Uterus (tissue), 3 donors: ENCODE measurements at regions not wholly inside any gene's neighbourhood (a gene's known extent, or its start where the extent isn't known, plus 50 kb on each side); places are given as distances from the start of the nearest gene placed in this dataset.
"Not testable (repeated sequence)": the region's sequence is repeated elsewhere in the genome, so short reads cannot be mapped to it uniquely, and the experiment has no call there.

ENCODE experiments used
- DNase-seq, 2 donors: peaks; one replicate each; pipeline ENCODE4 v3.0.0-alpha.2; 2019 to 2020
- H3K27ac ChIP-seq, 2 donors: fragments of 200-600 bp; sonication (generic); 1 replicate in 1 of 2; 2 replicates in 1 of 2; pipeline ENCODE4 v1.5.1; 2016 to 2018
- H3K27me3 ChIP-seq, 2 donors: fragments of 200-600 bp; sonication (generic); one replicate each; pipeline ENCODE4 v1.5.1; 2018 to 2019; ENCODE audit warnings: control low read depth in 1 of 2
- H3K36me3 ChIP-seq, 2 donors: fragments of 200-600 bp; sonication (generic); one replicate each; pipeline ENCODE4 v1.5.1; 2019; ENCODE audit warnings: control low read depth in 1 of 2
- H3K4me1 ChIP-seq, 2 donors: fragments of 200-600 bp; sonication (generic); one replicate each; pipeline ENCODE4 v1.5.1; 2018 to 2019; ENCODE audit warnings: control low read depth in 1 of 2
- H3K4me3 ChIP-seq, 2 donors: fragments of 200-600 bp; sonication (generic); 1 replicate in 1 of 2; 2 replicates in 1 of 2; pipeline ENCODE4 v1.5.1; 2018 to 2019; ENCODE audit warnings: mild to moderate bottlenecking in 1 of 2
- H3K9me3 ChIP-seq, 2 donors: fragments of 200-600 bp; sonication (generic); one replicate each; pipeline ENCODE4 v1.5.1; 2019; ENCODE audit warnings: control low read depth in 1 of 2
- POLR2A ChIP-seq, 2 donors: fragments of 450-650 bp; IDR thresholded peaks; one replicate each; pipeline ENCODE4 v1.6.1; 2016; ENCODE audit warnings: antibody characterized with exemption in 2 of 2, mild to moderate bottlenecking in 1 of 2, moderate library complexity in 1 of 2
- intact Hi-C: fragments of 100-400 bp; cut with DNase I; formaldehyde crosslinking; loops from one replicate; pipeline ENCODE4 v1.15.1; 2023; ENCODE audit warnings: low total_unique reads
- TF ChIP-seq, protein P1 (sequence below), 4 experiments: fragments of 200-600 bp in 2 of 4; fragments of 450-650 bp in 2 of 4; sonication (generic) in 2 of 4; IDR thresholded peaks; one replicate each; pipeline ENCODE4 v1.5.1; 2016 to 2019; ENCODE audit warnings: antibody characterized with exemption in 4 of 4, mild to moderate bottlenecking in 2 of 4, moderate library complexity in 1 of 4
- donor health status: DM: yes; HTN: yes; CAD: no.

GRCh38 chr21:35473496-35473895, 424.4 kb upstream of the RUNX1 start:
- Histone ChIP-seq H3K27me3 (no peaks in the 10 kb centered on the region), H3K4me1 (no peaks in the 10 kb centered on the region), H3K9me3 (no peaks in the 10 kb centered on the region), H3K27ac (no peak overlapping the region), H3K36me3 (no peaks in the 10 kb centered on the region), H3K4me3 (no peak overlapping the region)
- intact Hi-C loops, result no loop called here
- no peak for DNase-seq
- TF ChIP-seq, protein P1, sequence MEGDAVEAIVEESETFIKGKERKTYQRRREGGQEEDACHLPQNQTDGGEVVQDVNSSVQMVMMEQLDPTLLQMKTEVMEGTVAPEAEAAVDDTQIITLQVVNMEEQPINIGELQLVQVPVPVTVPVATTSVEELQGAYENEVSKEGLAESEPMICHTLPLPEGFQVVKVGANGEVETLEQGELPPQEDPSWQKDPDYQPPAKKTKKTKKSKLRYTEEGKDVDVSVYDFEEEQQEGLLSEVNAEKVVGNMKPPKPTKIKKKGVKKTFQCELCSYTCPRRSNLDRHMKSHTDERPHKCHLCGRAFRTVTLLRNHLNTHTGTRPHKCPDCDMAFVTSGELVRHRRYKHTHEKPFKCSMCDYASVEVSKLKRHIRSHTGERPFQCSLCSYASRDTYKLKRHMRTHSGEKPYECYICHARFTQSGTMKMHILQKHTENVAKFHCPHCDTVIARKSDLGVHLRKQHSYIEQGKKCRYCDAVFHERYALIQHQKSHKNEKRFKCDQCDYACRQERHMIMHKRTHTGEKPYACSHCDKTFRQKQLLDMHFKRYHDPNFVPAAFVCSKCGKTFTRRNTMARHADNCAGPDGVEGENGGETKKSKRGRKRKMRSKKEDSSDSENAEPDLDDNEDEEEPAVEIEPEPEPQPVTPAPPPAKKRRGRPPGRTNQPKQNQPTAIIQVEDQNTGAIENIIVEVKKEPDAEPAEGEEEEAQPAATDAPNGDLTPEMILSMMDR (IDR thresholded peaks at IDR 0.05), result no peak
- no peak for TF ChIP-seq POLR2A (IDR thresholded peaks at IDR 0.05)

GRCh38 chr21:35470522-35470921, 421.4 kb upstream of the RUNX1 start:
- no peak for TF ChIP-seq POLR2A (IDR thresholded peaks at IDR 0.05)
- TF ChIP-seq, protein P1 (IDR thresholded peaks at IDR 0.05), result no peak
- intact Hi-C loops, result no loop called here

GRCh38 chr21:35469498-35469897, 420.4 kb upstream of the RUNX1 start:
- Histone ChIP-seq H3K27ac (no peak overlapping the region), H3K36me3 (no peaks in the 10 kb centered on the region), H3K4me3 (no peak overlapping the region), H3K4me1 (no peaks in the 10 kb centered on the region), H3K9me3 (no peaks in the 10 kb centered on the region), H3K27me3 (no peaks in the 10 kb centered on the region)
- intact Hi-C loops, result no loop called here
- TF ChIP-seq POLR2A (IDR thresholded peaks at IDR 0.05), result no peak
- TF ChIP-seq, protein P1 (IDR thresholded peaks at IDR 0.05), result no peak
- DNase-seq, result no peak

More at GRCh38 chr21:35470522-35470921, 421.4 kb upstream of the RUNX1 start:
- DNase-seq, result no peak
- Histone ChIP-seq H3K4me3 (no peak overlapping the region), H3K9me3 (no peaks in the 10 kb centered on the region), H3K36me3 (no peaks in the 10 kb centered on the region), H3K4me1 (no peaks in the 10 kb centered on the region), H3K27me3 (no peaks in the 10 kb centered on the region), H3K27ac (no peak overlapping the region)

DNA sequence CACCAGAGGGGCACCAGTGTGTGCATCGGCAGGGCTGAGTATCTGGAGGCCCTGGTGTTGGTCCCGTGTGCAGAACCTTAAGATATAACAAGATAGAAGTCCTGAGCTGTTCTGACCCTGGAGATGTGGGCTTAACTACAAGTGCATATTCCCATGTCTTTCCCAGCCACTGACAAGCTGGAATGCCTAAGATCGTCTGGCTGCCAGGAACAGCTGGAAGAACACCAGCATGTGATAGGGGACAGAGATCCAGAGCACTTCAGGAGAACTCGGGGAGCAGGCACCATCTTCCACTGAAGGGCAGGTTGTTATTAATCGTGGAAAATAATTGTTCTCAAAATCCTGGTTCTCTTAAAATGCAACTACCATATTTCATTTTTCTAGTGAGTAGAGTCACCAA, 419.9 kb upstream of the RUNX1 start:
- Histone ChIP-seq H3K36me3 (no peaks in the 10 kb centered on the region), H3K9me3 (no peaks in the 10 kb centered on the region), H3K27ac (no peak overlapping the region), H3K4me1 (no peaks in the 10 kb centered on the region), H3K4me3 (no peak overlapping the region), H3K27me3 (no peaks in the 10 kb centered on the region)
- DNase-seq, result no peak
- TF ChIP-seq, protein P1 (IDR thresholded peaks at IDR 0.05), result no peak
- TF ChIP-seq POLR2A (IDR thresholded peaks at IDR 0.05), result no peak
- intact Hi-C loops, result no loop called here

DNA sequence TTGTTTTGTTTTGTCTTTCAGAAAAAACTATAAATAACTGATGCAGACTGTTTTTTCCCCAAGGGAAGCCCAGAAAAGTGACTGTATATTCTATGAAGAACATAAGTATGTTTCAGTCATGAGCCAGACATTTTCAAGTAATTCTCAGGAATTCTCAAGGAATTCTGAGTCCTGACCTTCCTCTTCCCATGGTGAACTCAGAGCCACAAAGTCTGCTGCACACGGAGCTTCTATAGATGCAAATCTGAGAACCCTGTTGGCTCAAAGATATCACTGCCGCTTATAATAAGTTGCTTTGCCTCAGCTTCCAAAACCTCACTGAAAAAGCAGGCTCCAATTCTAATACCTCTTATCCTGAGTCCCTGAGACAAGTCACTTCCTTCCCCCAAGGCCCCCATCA, 418.5 kb upstream of the RUNX1 start:
- Histone ChIP-seq H3K27ac (no peak overlapping the region), H3K4me3 (no peak overlapping the region)
- intact Hi-C loops, result no loop called here

DNA sequence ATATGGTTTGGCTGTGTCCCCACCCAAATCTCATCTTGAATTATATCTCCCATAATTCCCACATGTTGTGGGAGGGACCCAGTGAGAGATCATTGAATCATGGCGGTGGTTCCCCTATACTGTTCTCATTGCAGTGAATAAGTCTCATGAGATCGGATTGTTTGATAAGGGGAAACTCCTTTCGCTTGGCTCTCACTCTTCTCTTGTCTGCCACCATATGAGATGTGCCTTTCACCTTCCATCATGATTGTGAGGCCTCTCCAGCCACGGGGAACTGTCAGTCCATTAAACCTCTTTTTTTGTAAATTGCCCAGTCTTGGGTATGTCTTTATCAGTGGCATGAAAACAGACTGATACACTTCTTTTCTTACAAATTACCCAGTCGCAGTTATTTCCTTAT, 417.6 kb upstream of the RUNX1 start:
- not testable (repeated sequence) for H3K27ac ChIP-seq

More for the DNA sequence above, 418.5 kb upstream of the RUNX1 start:
- H3K27me3 ChIP-seq, result no peaks in the 10 kb centered on the region
- H3K4me1 ChIP-seq, result no peaks in the 10 kb centered on the region
- no peak for DNase-seq
- TF ChIP-seq, protein P1 (IDR thresholded peaks at IDR 0.05), result no peak
- no peak for TF ChIP-seq POLR2A (IDR thresholded peaks at IDR 0.05)
- no peaks in the 10 kb centered on the region for H3K9me3 ChIP-seq
- no peaks in the 10 kb centered on the region for H3K36me3 ChIP-seq

More for the DNA sequence above, 417.6 kb upstream of the RUNX1 start:
- intact Hi-C loops, DNase-seq, H3K4me1 ChIP-seq, H3K27me3 ChIP-seq, H3K4me3 ChIP-seq, H3K9me3 ChIP-seq, H3K36me3 ChIP-seq: not testable (repeated sequence)
